ENCODE measurements at regions not wholly inside any gene's neighbourhood (a gene's known extent, or its start where the extent isn't known, plus 50 kb on each side); places are given as distances from the start of the nearest gene placed in this dataset.

DNA sequence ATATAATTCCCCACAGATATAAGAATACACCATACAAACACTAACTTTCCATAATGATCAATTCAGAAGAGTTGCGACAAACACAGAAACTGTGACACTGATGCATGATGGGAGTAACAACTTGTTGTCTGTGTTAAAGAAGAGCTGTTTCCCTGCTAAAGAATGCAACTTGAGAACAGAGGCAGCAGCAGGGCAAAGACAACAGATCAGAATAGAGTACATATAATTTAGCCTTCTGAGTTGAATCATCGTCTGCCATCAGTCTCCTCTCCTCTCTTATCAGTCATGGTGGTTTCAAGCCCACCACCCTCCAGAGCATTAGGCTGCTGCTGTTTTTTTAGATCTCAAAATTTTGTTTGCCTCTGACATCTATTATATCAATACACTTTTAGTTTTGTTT is 280.4 kb downstream of the UBE3D start:
- no peak for TF ChIP-seq CTCF (IDR thresholded peaks at IDR 0.05; ENCODE audit: insufficient read depth, low read depth, low read length)
- TF ChIP-seq EZH2 (IDR thresholded peaks at IDR 0.05; ENCODE audit: insufficient read depth, low read length), result no peak
